ENCODE measurements at regions not wholly inside any gene's neighbourhood (a gene's known extent, or its start where the extent isn't known, plus 50 kb on each side); places are given as distances from the start of the nearest gene placed in this dataset.

- Mint-ChIP-seq H3K36me3 (ENCODE audit: unreplicated experiment) (no peaks in the 10 kb centered on the region), H3K4me1 (ENCODE audit: low read depth, unreplicated experiment) (peaks cover 26% of the 10 kb centered on the region)
Measured at GRCh38 chrX:71000139-71000538, 68.0 kb downstream of the SNX12 start.

GRCh38 chrX:70998411-70999027 lies 67.6 kb upstream of the SLC7A3 start:
- no peak overlapping the region for H3K4me3 Mint-ChIP-seq (ENCODE audit: unreplicated experiment)
- no peaks in the 10 kb centered on the region for H3K9me3 Mint-ChIP-seq (ENCODE audit: unreplicated experiment)
- H3K36me3 Mint-ChIP-seq (ENCODE audit: unreplicated experiment), result no peaks in the 10 kb centered on the region
- TF ChIP-seq CTCF (IDR thresholded peaks at IDR 0.05; ENCODE audit: partially characterized antibody, unreplicated experiment), result no peak
- H3K27ac Mint-ChIP-seq (ENCODE audit: unreplicated experiment), result no peak overlapping the region
- peaks cover 1% of the 10 kb centered on the region for H3K27me3 Mint-ChIP-seq (ENCODE audit: unreplicated experiment)
- peaks cover 26% of the 10 kb centered on the region for H3K4me1 Mint-ChIP-seq (ENCODE audit: low read depth, unreplicated experiment)
- no peak for DNase-seq

More at GRCh38 chrX:71000139-71000538, 68.0 kb downstream of the SNX12 start:
- Mint-ChIP-seq H3K27ac (ENCODE audit: unreplicated experiment) (no peak overlapping the region), H3K9me3 (ENCODE audit: unreplicated experiment) (no peaks in the 10 kb centered on the region), H3K4me3 (ENCODE audit: unreplicated experiment) (peak overlapping the region; percentile 27), H3K27me3 (ENCODE audit: unreplicated experiment) (peaks cover 1% of the 10 kb centered on the region)
- DNase-seq, result no peak
- no peak for TF ChIP-seq CTCF (IDR thresholded peaks at IDR 0.05; ENCODE audit: partially characterized antibody, unreplicated experiment)

- TF ChIP-seq CTCF (IDR thresholded peaks at IDR 0.05; ENCODE audit: partially characterized antibody, unreplicated experiment), result no peak
- H3K4me3 Mint-ChIP-seq (ENCODE audit: unreplicated experiment), result no peak overlapping the region
- DNase-seq, result no peak
- no peaks in the 10 kb centered on the region for H3K36me3 Mint-ChIP-seq (ENCODE audit: unreplicated experiment)
- no peak overlapping the region for H3K27ac Mint-ChIP-seq (ENCODE audit: unreplicated experiment)
- no peaks in the 10 kb centered on the region for H3K9me3 Mint-ChIP-seq (ENCODE audit: unreplicated experiment)
- peaks cover 1% of the 10 kb centered on the region for H3K27me3 Mint-ChIP-seq (ENCODE audit: unreplicated experiment)
- peaks cover 17% of the 10 kb centered on the region for H3K4me1 Mint-ChIP-seq (ENCODE audit: low read depth, unreplicated experiment)
Measured at GRCh38 chrX:70995338-70995737, 64.4 kb upstream of the SLC7A3 start.

- peaks cover 2% of the 10 kb centered on the region for H3K9me3 Mint-ChIP-seq (ENCODE audit: unreplicated experiment)
- no peaks in the 10 kb centered on the region for H3K36me3 Mint-ChIP-seq (ENCODE audit: unreplicated experiment)
- TF ChIP-seq CTCF (IDR thresholded peaks at IDR 0.05; ENCODE audit: partially characterized antibody, unreplicated experiment), result no peak
- H3K4me3 Mint-ChIP-seq (ENCODE audit: unreplicated experiment), result no peak overlapping the region
- no peak overlapping the region for H3K27ac Mint-ChIP-seq (ENCODE audit: unreplicated experiment)
- DNase-seq, result no peak
- H3K4me1 Mint-ChIP-seq (ENCODE audit: low read depth, unreplicated experiment), result no peaks in the 10 kb centered on the region
- H3K27me3 Mint-ChIP-seq (ENCODE audit: unreplicated experiment), result peaks cover 3% of the 10 kb centered on the region
Measured at GRCh38 chrX:70988425-70988824, 57.5 kb upstream of the SLC7A3 start.
